GM12878 (cell line): ENCODE measurements at regions not wholly inside any gene's neighbourhood (a gene's known extent, or its start where the extent isn't known, plus 50 kb on each side); places are given as distances from the start of the nearest gene placed in this dataset.
"Not testable (repeated sequence)": the region's sequence is repeated elsewhere in the genome, so short reads cannot be mapped to it uniquely, and the experiment has no call there.

ENCODE experiments used
- ATAC-seq: fragments of 200-7000 bp; cut with Tn5 transposase; 3 replicates; pipeline ENCODE4 v1.9.1; 2020; ENCODE audit warnings: mild to moderate bottlenecking, moderate library complexity
- BruUV-seq: library from RNA; stranded (reverse); fragments of 400-500 nt; replicated peaks from 2 replicates; lab custom pipeline; 2021; lab: Mats Ljungman, UMichigan
- CTCF ChIA-PET: fragments of 300-600 bp; sonication (Branson Sonifier 250); formaldehyde crosslinking; extraction: SDS; loops from one replicate; lab custom pipeline; 2021; ENCODE audit warnings: inconsistent platforms; lab: Yijun Ruan, JAX
- POLR2A ChIA-PET: fragments of 350-600 bp; formaldehyde crosslinking; extraction: SDS; loops from one replicate; lab custom pipeline; 2021; ENCODE audit warnings: inconsistent platforms; lab: Charles Lee
- RAD21 ChIA-PET: fragments of 300-600 bp; sonication (Branson Sonifier 250); formaldehyde crosslinking; loops from one replicate; lab custom pipeline; 2023; ENCODE audit warnings: antibody characterized with exemption; ENCODE audit not compliant: unreplicated experiment; lab: Charles Lee
- SMC1A ChIA-PET: fragments of 300-600 bp; sonication (Branson Sonifier 250); formaldehyde crosslinking; loops from one replicate; lab custom pipeline; 2023; ENCODE audit not compliant: unreplicated experiment, uncharacterized antibody; lab: Charles Lee
- DNase-seq: peaks from one replicate; pipeline ENCODE4 v3.0.0-alpha.2; 2011; ENCODE audit warnings: low read depth, low spot score
- FAIRE-seq: peaks from 3 replicates; lab custom pipeline; 2011; peaks lifted over from hg19 to GRCh38; lab: Jason Lieb, UNC
- H2AFZ ChIP-seq: 2 replicates; pipeline ENCODE4 v1.6.0; 2011; ENCODE audit warnings: low read depth, low read length, control low read depth; ENCODE audit not compliant: control insufficient read depth
- H3K27ac ChIP-seq: 2 replicates; pipeline ENCODE4 v1.5.1; 2011; ENCODE audit warnings: control low read depth; ENCODE audit not compliant: control insufficient read depth, insufficient read depth
- H3K27me3 ChIP-seq, 2 experiments: replicated peaks in 1 of 2; 2 replicates each; pipeline versions ENCODE4 v1.6.0 to v1.6.1; 2011; ENCODE audit warnings: low read length in 1 of 2; ENCODE audit not compliant: control insufficient read depth in 2 of 2, insufficient read depth in 2 of 2
- H3K36me3 ChIP-seq, 2 experiments: 2 replicates each; pipeline ENCODE4 v1.5.1; 2011; ENCODE audit warnings: low read length in 1 of 2; ENCODE audit not compliant: control insufficient read depth in 2 of 2, insufficient read depth in 2 of 2
- H3K4me1 ChIP-seq: 2 replicates; pipeline ENCODE4 v1.6.1; 2011; ENCODE audit warnings: mild to moderate bottlenecking, low read length, moderate library complexity, mixed read lengths; ENCODE audit not compliant: control insufficient read depth, insufficient read depth
- H3K4me2 ChIP-seq: 2 replicates; pipeline ENCODE4 v1.6.0; 2011; ENCODE audit warnings: control low read depth; ENCODE audit not compliant: control insufficient read depth, insufficient read depth
- H3K4me3 ChIP-seq: fragments of 200-600 bp; sonication (generic); 2 replicates; pipeline ENCODE4 v1.5.1; 2016
- H3K79me2 ChIP-seq: 2 replicates; pipeline ENCODE4 v1.6.0; 2011; ENCODE audit warnings: low read length; ENCODE audit not compliant: control insufficient read depth, insufficient read depth
- H3K9ac ChIP-seq: 2 replicates; pipeline ENCODE4 v1.8.0; 2011; ENCODE audit warnings: low read length, control low read depth, mixed read lengths; ENCODE audit not compliant: control insufficient read depth, insufficient read depth
- H3K9me3 ChIP-seq: replicated peaks from 3 replicates; pipeline ENCODE4 v1.5.1; 2011; ENCODE audit warnings: mild to moderate bottlenecking, low read length; ENCODE audit not compliant: control insufficient read depth, insufficient read depth
- H4K20me1 ChIP-seq: 2 replicates; pipeline ENCODE4 v1.6.0; 2011; ENCODE audit not compliant: control insufficient read depth, insufficient read depth
- CBX5 ChIP-seq: sonication (generic); IDR thresholded peaks from 2 replicates; pipeline ENCODE4 v1.6.1; 2016; ENCODE audit warnings: low read depth, moderate library complexity, mild to moderate bottlenecking, inconsistent platforms
- IRF4 ChIP-seq: IDR thresholded peaks from 2 replicates; pipeline ENCODE4 v1.6.1; 2011; ENCODE audit warnings: low read depth, low read length
- RBBP5 ChIP-seq: fragments of 200-600 bp; sonication (generic); conservative IDR thresholded peaks from 2 replicates; pipeline ENCODE4 v1.6.1; 2016
- RCOR1 ChIP-seq: conservative IDR thresholded peaks from 2 replicates; pipeline ENCODE4 v1.6.1; 2012; ENCODE audit warnings: low read depth, low read length, improper control_type of control experiment
- ZNF622 ChIP-seq: fragments of 450-650 bp; IDR thresholded peaks from 2 replicates; pipeline ENCODE4 v1.6.1; 2017; ENCODE audit warnings: mild to moderate bottlenecking, inconsistent platforms
- WGBS: methylation state at CpG from one replicate; pipeline ENCODE4 v1.1.6; 2016; ENCODE audit warnings: low lambda C conversion rate; ENCODE audit not compliant: insufficient replicate concordance, insufficient coverage; ENCODE audit errors: missing lambda C conversion rate; 5-methylcytosine and 5-hydroxymethylcytosine counted together
- in situ Hi-C: fragments of 300-500 bp; cut with MboI; formaldehyde crosslinking; loops from 9 replicates; pipeline ENCODE4 v1.14.3; 2018; ENCODE audit warnings: mixed read lengths
- intact Hi-C: fragments of 100-400 bp; cut with micrococcal nuclease; formaldehyde crosslinking; loops from one replicate; pipeline ENCODE4 v1.14.2; 2022; ENCODE audit not compliant: unreplicated experiment
- TF ChIP-seq, protein P1 (sequence below): fragments of 450-650 bp; IDR thresholded peaks from 2 replicates; pipeline ENCODE4 v1.6.1; 2017; ENCODE audit warnings: antibody characterized with exemption, mild to moderate bottlenecking, moderate library complexity

DNA sequence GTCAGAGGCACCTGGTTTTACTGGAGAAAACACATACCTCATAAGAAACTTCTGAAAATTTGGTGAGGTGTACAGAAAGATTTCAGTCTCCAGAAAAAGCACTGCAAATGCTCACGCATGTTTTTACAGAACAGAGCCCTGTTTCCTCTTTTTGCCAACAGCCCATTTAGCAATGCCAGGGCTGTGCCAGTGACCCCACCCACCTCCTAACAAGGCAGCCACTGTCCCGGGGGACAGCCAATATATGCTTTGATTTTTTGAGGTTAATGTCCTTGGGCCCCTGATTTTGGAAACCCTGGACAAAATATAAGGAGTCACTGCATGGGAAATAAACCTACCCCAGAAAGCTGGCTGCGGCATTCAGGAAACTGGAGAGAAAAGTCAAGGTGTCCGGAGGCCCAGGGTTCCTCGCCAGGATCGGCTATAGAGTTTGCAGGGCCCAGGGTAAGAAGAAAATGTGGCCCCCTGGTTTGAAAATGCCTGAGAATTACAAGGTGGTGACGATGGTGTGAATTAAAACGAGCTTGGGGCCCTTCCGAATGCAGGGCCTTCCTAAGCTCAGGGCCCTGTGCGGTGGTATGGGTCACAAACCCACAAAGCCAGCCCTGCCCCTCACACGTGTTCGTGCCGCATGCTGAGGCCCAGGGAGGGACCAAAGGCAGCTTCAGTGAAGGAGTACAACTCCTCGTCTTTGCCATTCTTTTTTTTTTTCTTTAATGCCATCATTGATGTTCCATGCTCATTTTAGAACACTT lies 71.1 kb upstream of the WNT7B start:
- SMC1A ChIA-PET = no interaction called here
- Histone ChIP-seq H3K9ac (no peak overlapping the region), H2AFZ (no peak overlapping the region), H4K20me1 (no peaks in the 10 kb centered on the region; the same call in 1 of the 2 replicates), H3K4me3 (no peak overlapping the region), H3K9me3 (no peaks in the 10 kb centered on the region), H3K4me1 (peaks cover 7% of the 10 kb centered on the region), H3K27me3 (peaks cover 0 to 5% of the 10 kb centered on the region in 2 experiments; a peak in 3 of 4 replicates), H3K36me3 (no peaks in the 10 kb centered on the region), H3K79me2 (no peaks in the 10 kb centered on the region), H3K27ac (no peak overlapping the region), H3K4me2 (no peak overlapping the region)
- RAD21 ChIA-PET = no interaction called here
- in situ Hi-C loops (no loop called here), intact Hi-C loops (no loop called here)
- TF ChIP-seq RBBP5 (no peak), RCOR1 (no peak), ZNF622 (no peak), CBX5 (no peak), IRF4 (no peak)
- TF ChIP-seq, protein P1, sequence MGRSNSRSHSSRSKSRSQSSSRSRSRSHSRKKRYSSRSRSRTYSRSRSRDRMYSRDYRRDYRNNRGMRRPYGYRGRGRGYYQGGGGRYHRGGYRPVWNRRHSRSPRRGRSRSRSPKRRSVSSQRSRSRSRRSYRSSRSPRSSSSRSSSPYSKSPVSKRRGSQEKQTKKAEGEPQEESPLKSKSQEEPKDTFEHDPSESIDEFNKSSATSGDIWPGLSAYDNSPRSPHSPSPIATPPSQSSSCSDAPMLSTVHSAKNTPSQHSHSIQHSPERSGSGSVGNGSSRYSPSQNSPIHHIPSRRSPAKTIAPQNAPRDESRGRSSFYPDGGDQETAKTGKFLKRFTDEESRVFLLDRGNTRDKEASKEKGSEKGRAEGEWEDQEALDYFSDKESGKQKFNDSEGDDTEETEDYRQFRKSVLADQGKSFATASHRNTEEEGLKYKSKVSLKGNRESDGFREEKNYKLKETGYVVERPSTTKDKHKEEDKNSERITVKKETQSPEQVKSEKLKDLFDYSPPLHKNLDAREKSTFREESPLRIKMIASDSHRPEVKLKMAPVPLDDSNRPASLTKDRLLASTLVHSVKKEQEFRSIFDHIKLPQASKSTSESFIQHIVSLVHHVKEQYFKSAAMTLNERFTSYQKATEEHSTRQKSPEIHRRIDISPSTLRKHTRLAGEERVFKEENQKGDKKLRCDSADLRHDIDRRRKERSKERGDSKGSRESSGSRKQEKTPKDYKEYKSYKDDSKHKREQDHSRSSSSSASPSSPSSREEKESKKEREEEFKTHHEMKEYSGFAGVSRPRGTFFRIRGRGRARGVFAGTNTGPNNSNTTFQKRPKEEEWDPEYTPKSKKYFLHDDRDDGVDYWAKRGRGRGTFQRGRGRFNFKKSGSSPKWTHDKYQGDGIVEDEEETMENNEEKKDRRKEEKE = no peak
- ATAC-seq (no peak), DNase-seq (no peak), FAIRE-seq (no peak)
- CTCF ChIA-PET = interaction anchor here (0.6 to 1.6 kb wide), 2 partner anchors 42 to 267 kb away, joined by 6 to 8 read pairs; no protein-coding TSS in a partner anchor
- POLR2A ChIA-PET = no interaction called here
- no TSS peak for BruUV-seq
- WGBS = 54% methylated on average over 14 of the region's 14 CpGs

DNA sequence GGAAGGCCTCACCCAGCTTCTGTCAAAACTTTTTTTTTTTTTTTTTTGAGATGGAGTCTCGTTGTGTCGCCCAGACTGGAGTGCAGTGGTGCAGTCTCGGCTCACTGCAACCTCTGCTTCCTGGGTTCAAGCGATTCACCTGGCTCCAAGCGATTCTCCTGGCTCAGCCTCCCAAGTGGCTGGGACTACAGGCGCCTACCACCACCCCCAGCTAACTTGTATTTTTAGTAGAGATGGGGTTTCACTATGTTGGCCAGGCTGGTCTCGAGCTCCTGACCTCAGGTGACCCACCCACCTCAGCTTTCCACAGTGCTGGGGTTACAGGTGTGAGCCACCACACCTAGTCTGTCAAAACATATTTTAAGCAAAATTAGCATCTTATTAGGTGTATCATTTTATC lies 71.7 kb upstream of the WNT7B start:
- H3K9ac ChIP-seq, DNase-seq, in situ Hi-C loops, H3K27me3 ChIP-seq, H3K4me2 ChIP-seq, BruUV-seq, intact Hi-C loops, H4K20me1 ChIP-seq, H3K4me3 ChIP-seq, H3K27ac ChIP-seq, H3K79me2 ChIP-seq, ATAC-seq, POLR2A ChIA-PET, H3K9me3 ChIP-seq, H3K36me3 ChIP-seq, RAD21 ChIA-PET, SMC1A ChIA-PET, FAIRE-seq, H3K4me1 ChIP-seq, H2AFZ ChIP-seq: not testable (repeated sequence)
- CTCF ChIA-PET = interaction anchor here (0.6 kb wide), 1 partner anchor 266 kb away, joined by 8 read pairs; no protein-coding TSS in a partner anchor
- WGBS = 46% methylated on average over 6 of the region's 7 CpGs
